Brain microvascular endothelial cell (primary cell): ENCODE measurements at regions not wholly inside any gene's neighbourhood (a gene's known extent, or its start where the extent isn't known, plus 50 kb on each side); places are given as distances from the start of the nearest gene placed in this dataset.
A peak's percentile ranks its signal among the peaks of the same experiment; 100 is the strongest.

ENCODE experiments used
- DNase-seq: peaks from one replicate; pipeline ENCODE4 v3.0.0-alpha.2; 2020
- H3K27ac ChIP-seq: fragments of 250-450 bp; sonication (Bioruptor Pico); 2 replicates; pipeline ENCODE4 v1.5.1; 2020; ENCODE audit warnings: mild to moderate bottlenecking, moderate library complexity
- H3K27me3 ChIP-seq: fragments of 250-450 bp; sonication (Bioruptor Pico); replicated peaks from 2 replicates; pipeline ENCODE4 v1.5.1; 2020; ENCODE audit warnings: mild to moderate bottlenecking
- H3K36me3 ChIP-seq: fragments of 250-450 bp; sonication (Bioruptor Pico); replicated peaks from 2 replicates; pipeline ENCODE4 v1.5.1; 2020; ENCODE audit warnings: mild to moderate bottlenecking
- H3K4me3 ChIP-seq: 2 replicates; pipeline ENCODE4 v1.5.1; 2011; ENCODE audit warnings: low read depth, mild to moderate bottlenecking, control low read depth, low read length, moderate library complexity
- CTCF ChIP-seq: IDR thresholded peaks from 2 replicates; pipeline ENCODE4 v1.5.1; 2011; ENCODE audit warnings: low read depth, mild to moderate bottlenecking, moderate library complexity, low read length, control low read depth, inconsistent platforms; ENCODE audit errors: missing control alignments
- in situ Hi-C: cut with HindIII; loops from 2 replicates; pipeline ENCODE4 v1.10.0; 2017; ENCODE audit warnings: low sequenced_read_pairs, low pct_ligation_motif_present

- TF ChIP-seq CTCF = no peak
- Histone ChIP-seq H3K36me3 (no peaks in the 10 kb centered on the region), H3K27me3 (peaks cover 30% of the 10 kb centered on the region), H3K4me3 (peak overlapping the region; percentile 67), H3K27ac (no peak overlapping the region)
- in situ Hi-C loops = no loop called here
- peak; percentile 33 for DNase-seq
These were observed 130.5 kb upstream of the C11orf58 start for GRCh38 chr11:16607675-16608644.

- peaks cover 22% of the 10 kb centered on the region for H3K27me3 ChIP-seq
- in situ Hi-C loops = no loop called here
- H3K36me3 ChIP-seq = no peaks in the 10 kb centered on the region
- DNase-seq = no peak
- H3K4me3 ChIP-seq = peak overlapping the region; percentile 67
- H3K27ac ChIP-seq = no peak overlapping the region
- TF ChIP-seq CTCF = no peak
These were observed 131.4 kb upstream of the C11orf58 start for GRCh38 chr11:16606784-16607674.

- DNase-seq = peak; percentile 92
- Histone ChIP-seq H3K27me3 (peaks cover 13% of the 10 kb centered on the region), H3K36me3 (no peaks in the 10 kb centered on the region), H3K4me3 (peak overlapping the region; percentile 67), H3K27ac (no peak overlapping the region)
- TF ChIP-seq CTCF = peak; percentile 98
- in situ Hi-C loops = no loop called here
These were observed 132.3 kb upstream of the C11orf58 start for GRCh38 chr11:16605894-16606783.

- peak overlapping the region; percentile 67 for H3K4me3 ChIP-seq
- peaks cover 7% of the 10 kb centered on the region for H3K27me3 ChIP-seq
- in situ Hi-C loops = no loop called here
- H3K36me3 ChIP-seq = no peaks in the 10 kb centered on the region
- DNase-seq = peak; percentile 12
- TF ChIP-seq CTCF = no peak
- no peak overlapping the region for H3K27ac ChIP-seq
These were observed 133.0 kb upstream of the C11orf58 start for GRCh38 chr11:16605389-16605893.

- peak; percentile 10 for DNase-seq
- Histone ChIP-seq H3K36me3 (no peaks in the 10 kb centered on the region), H3K27me3 (peaks cover 2% of the 10 kb centered on the region), H3K4me3 (peak overlapping the region; percentile 67), H3K27ac (no peak overlapping the region)
- in situ Hi-C loops = no loop called here
- TF ChIP-seq CTCF = no peak
These were observed 133.6 kb upstream of the C11orf58 start for GRCh38 chr11:16604794-16605388.
